HCT116 (cell line): ENCODE measurements at regions not wholly inside any gene's neighbourhood (a gene's known extent, or its start where the extent isn't known, plus 50 kb on each side); places are given as distances from the start of the nearest gene placed in this dataset.

ENCODE experiments used
- ATAC-seq: fragments of 200-7000 bp; cut with Tn5 transposase; 2 replicates; pipeline ENCODE4 v1.9.1; 2020; ENCODE audit warnings: mild to moderate bottlenecking, moderate library complexity
- BruUV-seq: library from RNA; stranded (reverse); fragments of 400-500 nt; replicated peaks from 2 replicates; lab custom pipeline; 2021; lab: Mats Ljungman, UMichigan
- CTCF ChIA-PET: fragments of 300-600 bp; sonication (Branson Sonifier 250); formaldehyde crosslinking; loops from one replicate; lab custom pipeline; 2021; ENCODE audit warnings: antibody characterized with exemption; lab: Charles Lee
- POLR2A ChIA-PET: fragments of 300-600, 350-600 bp; sonication (Branson Sonifier 250); formaldehyde crosslinking; loops from one replicate; lab custom pipeline; 2021; ENCODE audit warnings: antibody characterized with exemption; lab: Charles Lee
- RAD21 ChIA-PET, 2 experiments: fragments of 300-600 bp; sonication (Branson Sonifier 250); formaldehyde crosslinking; loops; one replicate each; lab custom pipeline; 2023; ENCODE audit warnings: low total read pairs in 2 of 2; ENCODE audit not compliant: uncharacterized antibody in 2 of 2, unreplicated experiment in 2 of 2, low non-redundant PET in 1 of 2; lab: Charles Lee
- DNase-seq: peaks from one replicate; pipeline ENCODE4 v3.0.0-alpha.2; 2010; ENCODE audit warnings: low read depth, low spot score
- H2AFZ ChIP-seq: fragments of 200-600 bp; shearing (Covaris generic), sonication (generic); 2 replicates; pipeline ENCODE4 v1.6.1; 2017; ENCODE audit warnings: low read depth, mixed run types, mixed read lengths, antibody characterized with exemption, low read length; ENCODE audit not compliant: poor library complexity, severe bottlenecking
- H3K27ac ChIP-seq: 2 replicates; pipeline ENCODE4 v1.5.1; 2012; ENCODE audit warnings: low read depth, low read length
- H3K27me3 ChIP-seq: fragments of 200-600 bp; sonication (generic); 2 replicates; pipeline ENCODE4 v1.6.1; 2016; ENCODE audit warnings: mixed run types, low read length, mixed read lengths; ENCODE audit not compliant: insufficient read depth
- H3K36me3 ChIP-seq, 2 experiments: fragments of 200-500 bp in 1 of 2; fragments of 200-600 bp in 1 of 2; sonication (Bioruptor generic) in 1 of 2; sonication (generic) in 1 of 2; 2 replicates each; pipeline versions ENCODE4 v1.5.1 to v1.6.1; 2014 to 2016; ENCODE audit warnings: low read length in 2 of 2, inconsistent platforms in 1 of 2, mixed read lengths in 1 of 2, mixed run types in 1 of 2; ENCODE audit not compliant: insufficient read depth in 2 of 2, control insufficient read depth in 1 of 2
- H3K4me1 ChIP-seq, 2 experiments: fragments of 200-600 bp in 1 of 2; sonication (generic) in 1 of 2; 2 replicates each; pipeline versions ENCODE4 v1.5.1 to v1.6.1; 2012 to 2017; ENCODE audit warnings: low read length in 2 of 2, inconsistent platforms in 1 of 2, mild to moderate bottlenecking in 1 of 2, mixed read lengths in 1 of 2, mixed run types in 1 of 2, moderate library complexity in 1 of 2; ENCODE audit not compliant: insufficient read depth in 2 of 2, control insufficient read depth in 1 of 2
- H3K4me2 ChIP-seq: fragments of 200-600 bp; sonication (generic); 2 replicates; pipeline ENCODE4 v1.6.1; 2017; ENCODE audit warnings: mixed run types, low read length, mixed read lengths
- H3K4me3 ChIP-seq, 2 experiments: fragments of 200-600 bp in 1 of 2; sonication (generic) in 1 of 2; replicated peaks in 1 of 2; 2 replicates each; pipeline ENCODE4 v1.5.1; 2011 to 2016; ENCODE audit warnings: low read length in 2 of 2, control low read depth in 1 of 2, low read depth in 1 of 2, mild to moderate bottlenecking in 1 of 2, mixed read lengths in 1 of 2, mixed run types in 1 of 2
- H3K79me2 ChIP-seq: fragments of 200-600 bp; sonication (generic); 2 replicates; pipeline ENCODE4 v1.6.1; 2017; ENCODE audit warnings: mild to moderate bottlenecking, mixed run types, low read length, moderate library complexity, mixed read lengths; ENCODE audit not compliant: insufficient read depth
- H3K9ac ChIP-seq: fragments of 200-600 bp; sonication (generic); 2 replicates; pipeline ENCODE4 v1.6.1; 2016; ENCODE audit warnings: low read length, mixed read lengths
- H3K9me2 ChIP-seq: fragments of 200-600 bp; sonication (generic), shearing (Covaris generic); 2 replicates; pipeline ENCODE4 v1.6.1; 2017; ENCODE audit warnings: mixed run types, mild to moderate bottlenecking, moderate library complexity; ENCODE audit not compliant: insufficient read depth
- H3K9me3 ChIP-seq, 2 experiments: fragments of 200-500 bp in 1 of 2; fragments of 200-600 bp in 1 of 2; sonication (Bioruptor generic) in 1 of 2; sonication (generic) in 1 of 2; 2 replicates each; pipeline ENCODE4 v1.6.1; 2014 to 2017; ENCODE audit warnings: low read length in 2 of 2, mixed read lengths in 2 of 2, inconsistent platforms in 1 of 2, low read depth in 1 of 2, mild to moderate bottlenecking in 1 of 2, mixed run types in 1 of 2, moderate library complexity in 1 of 2; ENCODE audit not compliant: control insufficient read depth in 1 of 2, insufficient read depth in 1 of 2
- H4K20me1 ChIP-seq: fragments of 200-600 bp; sonication (generic), shearing (Covaris generic); 2 replicates; pipeline ENCODE4 v1.6.1; 2017; ENCODE audit warnings: mixed run types, mild to moderate bottlenecking, moderate library complexity; ENCODE audit not compliant: insufficient read depth
- CBX3 ChIP-seq: IDR thresholded peaks from 2 replicates; pipeline ENCODE4 v1.6.1; 2012; ENCODE audit warnings: low read depth
- EGR1 ChIP-seq: IDR thresholded peaks from 2 replicates; pipeline ENCODE4 v1.6.1; 2012; ENCODE audit warnings: low read depth
- EZH2phosphoT487 ChIP-seq: fragments of 200-600 bp; IDR thresholded peaks from 2 replicates; pipeline ENCODE4 v1.6.1; 2018; ENCODE audit warnings: antibody characterized with exemption, borderline replicate concordance
- FOSL1 ChIP-seq: IDR thresholded peaks from 2 replicates; pipeline ENCODE4 v1.6.1; 2012; ENCODE audit warnings: low read depth
- JUND ChIP-seq: IDR thresholded peaks from 2 replicates; pipeline ENCODE4 v1.6.1; 2012
- POLR2AphosphoS5 ChIP-seq: IDR thresholded peaks from 2 replicates; pipeline ENCODE4 v1.6.1; 2011; ENCODE audit warnings: mild to moderate bottlenecking, low read depth, low read length, moderate library complexity
- YY1 ChIP-seq: IDR thresholded peaks from 2 replicates; pipeline ENCODE4 v1.6.1; 2011; ENCODE audit warnings: low read length, low read depth, moderate library complexity, mild to moderate bottlenecking; ENCODE audit not compliant: insufficient replicate concordance; ENCODE audit errors: extremely low read depth
- ZFX ChIP-seq: fragments of 450-650 bp; IDR thresholded peaks from 2 replicates; pipeline ENCODE4 v1.6.1; 2017
- ZNF274 ChIP-seq: fragments of 200-500 bp; sonication (Bioruptor generic); IDR thresholded peaks from 2 replicates; pipeline ENCODE4 v1.6.1; 2014; ENCODE audit warnings: mild to moderate bottlenecking, low read depth, low read length, inconsistent platforms
- intact Hi-C: fragments of 100-400 bp; cut with micrococcal nuclease; formaldehyde crosslinking; loops from 2 replicates; pipeline ENCODE4 v1.10.0; 2022
- TF ChIP-seq, protein P1 (sequence below): IDR thresholded peaks from 2 replicates; pipeline ENCODE4 v1.6.1; 2012; ENCODE audit warnings: low read depth
- TF ChIP-seq, protein P2 (sequence below): IDR thresholded peaks from 2 replicates; pipeline ENCODE4 v1.6.1; 2012

- Histone ChIP-seq H2AFZ (no peak overlapping the region), H3K27ac (no peak overlapping the region), H3K4me3 (no peak overlapping the region), H3K36me3 (no peaks in the 10 kb centered on the region), H3K27me3 (no peaks in the 10 kb centered on the region), H3K4me1 (no peaks in the 10 kb centered on the region)
- ChIA-PET POLR2A (no interaction called here), RAD21 (no interaction called here)
- BruUV-seq = no TSS peak
- intact Hi-C loops = no loop called here
- TF ChIP-seq ZNF274 (no peak), YY1 (no peak), EZH2phosphoT487 (no peak), JUND (no peak), FOSL1 (no peak), POLR2AphosphoS5 (no peak), ZFX (no peak), CBX3 (no peak), EGR1 (no peak)
- TF ChIP-seq, protein P1, sequence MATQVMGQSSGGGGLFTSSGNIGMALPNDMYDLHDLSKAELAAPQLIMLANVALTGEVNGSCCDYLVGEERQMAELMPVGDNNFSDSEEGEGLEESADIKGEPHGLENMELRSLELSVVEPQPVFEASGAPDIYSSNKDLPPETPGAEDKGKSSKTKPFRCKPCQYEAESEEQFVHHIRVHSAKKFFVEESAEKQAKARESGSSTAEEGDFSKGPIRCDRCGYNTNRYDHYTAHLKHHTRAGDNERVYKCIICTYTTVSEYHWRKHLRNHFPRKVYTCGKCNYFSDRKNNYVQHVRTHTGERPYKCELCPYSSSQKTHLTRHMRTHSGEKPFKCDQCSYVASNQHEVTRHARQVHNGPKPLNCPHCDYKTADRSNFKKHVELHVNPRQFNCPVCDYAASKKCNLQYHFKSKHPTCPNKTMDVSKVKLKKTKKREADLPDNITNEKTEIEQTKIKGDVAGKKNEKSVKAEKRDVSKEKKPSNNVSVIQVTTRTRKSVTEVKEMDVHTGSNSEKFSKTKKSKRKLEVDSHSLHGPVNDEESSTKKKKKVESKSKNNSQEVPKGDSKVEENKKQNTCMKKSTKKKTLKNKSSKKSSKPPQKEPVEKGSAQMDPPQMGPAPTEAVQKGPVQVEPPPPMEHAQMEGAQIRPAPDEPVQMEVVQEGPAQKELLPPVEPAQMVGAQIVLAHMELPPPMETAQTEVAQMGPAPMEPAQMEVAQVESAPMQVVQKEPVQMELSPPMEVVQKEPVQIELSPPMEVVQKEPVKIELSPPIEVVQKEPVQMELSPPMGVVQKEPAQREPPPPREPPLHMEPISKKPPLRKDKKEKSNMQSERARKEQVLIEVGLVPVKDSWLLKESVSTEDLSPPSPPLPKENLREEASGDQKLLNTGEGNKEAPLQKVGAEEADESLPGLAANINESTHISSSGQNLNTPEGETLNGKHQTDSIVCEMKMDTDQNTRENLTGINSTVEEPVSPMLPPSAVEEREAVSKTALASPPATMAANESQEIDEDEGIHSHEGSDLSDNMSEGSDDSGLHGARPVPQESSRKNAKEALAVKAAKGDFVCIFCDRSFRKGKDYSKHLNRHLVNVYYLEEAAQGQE = no peak
- TF ChIP-seq, protein P2, sequence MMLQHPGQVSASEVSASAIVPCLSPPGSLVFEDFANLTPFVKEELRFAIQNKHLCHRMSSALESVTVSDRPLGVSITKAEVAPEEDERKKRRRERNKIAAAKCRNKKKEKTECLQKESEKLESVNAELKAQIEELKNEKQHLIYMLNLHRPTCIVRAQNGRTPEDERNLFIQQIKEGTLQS = no peak
- TF ChIP-seq, all 23 proteins: peak for 0
- Histone ChIP-seq H3K9me3 (no peaks in the 10 kb centered on the region), H4K20me1 (no peaks in the 10 kb centered on the region), H3K9me2 (no peaks in the 10 kb centered on the region), H3K4me2 (no peak overlapping the region), H3K9ac (no peak overlapping the region), H3K79me2 (no peaks in the 10 kb centered on the region)
- DNase-seq (no peak), ATAC-seq (no peak)
- CTCF ChIA-PET = no interaction called here
Measured at GRCh38 chr14:99069946-99070345, 202.1 kb downstream of the BCL11B start.
